Tibial nerve (tissue), 4 donors: ENCODE measurements at regions not wholly inside any gene's neighbourhood (a gene's known extent, or its start where the extent isn't known, plus 50 kb on each side); places are given as distances from the start of the nearest gene placed in this dataset.

ENCODE experiments used
- DNase-seq, 2 donors: peaks; one replicate each; pipeline ENCODE4 v3.0.0-alpha.2; 2019; ENCODE audit warnings: low spot score in 2 of 2
- H3K27ac ChIP-seq, 4 donors: fragments of 200-600 bp; sonication (generic) in 3 of 4; one replicate each; pipeline ENCODE4 v1.5.1; 2017 to 2019; ENCODE audit warnings: mild to moderate bottlenecking in 1 of 4
- H3K27me3 ChIP-seq, 2 donors: fragments of 200-600 bp; sonication (generic) in 1 of 2; one replicate each; pipeline versions ENCODE4 v1.5.1 to v1.6.0; 2017 to 2019
- H3K36me3 ChIP-seq, 3 donors: fragments of 200-600 bp; sonication (generic); one replicate each; pipeline ENCODE4 v1.5.1; 2018 to 2019
- H3K4me1 ChIP-seq, 4 donors: fragments of 200-600 bp; sonication (generic) in 3 of 4; one replicate each; pipeline ENCODE4 v1.5.1; 2017 to 2019
- H3K4me3 ChIP-seq, 4 donors: fragments of 200-600 bp; sonication (generic) in 3 of 4; one replicate each; pipeline ENCODE4 v1.5.1; 2017 to 2019; ENCODE audit warnings: mild to moderate bottlenecking in 1 of 4, moderate library complexity in 1 of 4
- H3K9me3 ChIP-seq, 4 donors: fragments of 200-600 bp; sonication (generic) in 3 of 4; one replicate each; pipeline ENCODE4 v1.5.1; 2017 to 2019
- EP300 ChIP-seq, 2 donors: sonication (generic); formaldehyde crosslinking; IDR thresholded peaks; one replicate each; pipeline ENCODE4 v1.6.1; 2017; ENCODE audit warnings: antibody characterized with exemption in 2 of 2, mild to moderate bottlenecking in 1 of 2
- POLR2A ChIP-seq, 2 donors: fragments of 450-650 bp; IDR thresholded peaks; one replicate each; pipeline ENCODE4 v1.6.1; 2017; ENCODE audit warnings: antibody characterized with exemption in 2 of 2, mild to moderate bottlenecking in 2 of 2, moderate library complexity in 2 of 2
- WGBS, 2 donors: methylation state at CpG; one replicate each; pipeline ENCODE4 v1.1.5; 2018; 5-methylcytosine and 5-hydroxymethylcytosine counted together
- TF ChIP-seq, protein P1 (sequence below), 5 experiments: fragments of 200-600 bp in 3 of 5; fragments of 450-650 bp in 2 of 5; sonication (generic) in 3 of 5; IDR thresholded peaks; one replicate each; pipeline ENCODE4 v1.5.1; 2016 to 2019; ENCODE audit warnings: antibody characterized with exemption in 5 of 5, mild to moderate bottlenecking in 3 of 5, moderate library complexity in 2 of 5

DNA sequence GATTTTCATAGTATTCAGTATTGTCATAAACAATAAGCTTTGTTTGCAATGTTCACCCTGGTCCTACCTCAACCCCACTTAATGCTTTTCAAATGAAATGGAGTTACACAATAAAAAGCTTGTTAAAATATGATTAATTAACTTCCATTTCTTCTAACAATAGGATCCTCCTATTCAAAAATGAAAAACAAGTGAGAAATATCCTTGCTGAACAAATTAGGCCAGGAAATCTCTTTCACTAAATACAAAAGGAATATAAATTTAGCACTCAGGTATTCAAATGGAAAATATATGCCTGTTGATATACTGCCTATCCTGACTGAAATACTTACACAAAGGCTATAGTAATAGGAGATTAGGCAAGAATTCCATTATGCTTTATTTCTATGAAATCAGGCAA, 323.4 kb upstream of the GRM3 start:
- TF ChIP-seq EP300 (IDR thresholded peaks at IDR 0.05) (no peak), POLR2A (IDR thresholded peaks at IDR 0.05) (no peak)
- TF ChIP-seq, protein P1, sequence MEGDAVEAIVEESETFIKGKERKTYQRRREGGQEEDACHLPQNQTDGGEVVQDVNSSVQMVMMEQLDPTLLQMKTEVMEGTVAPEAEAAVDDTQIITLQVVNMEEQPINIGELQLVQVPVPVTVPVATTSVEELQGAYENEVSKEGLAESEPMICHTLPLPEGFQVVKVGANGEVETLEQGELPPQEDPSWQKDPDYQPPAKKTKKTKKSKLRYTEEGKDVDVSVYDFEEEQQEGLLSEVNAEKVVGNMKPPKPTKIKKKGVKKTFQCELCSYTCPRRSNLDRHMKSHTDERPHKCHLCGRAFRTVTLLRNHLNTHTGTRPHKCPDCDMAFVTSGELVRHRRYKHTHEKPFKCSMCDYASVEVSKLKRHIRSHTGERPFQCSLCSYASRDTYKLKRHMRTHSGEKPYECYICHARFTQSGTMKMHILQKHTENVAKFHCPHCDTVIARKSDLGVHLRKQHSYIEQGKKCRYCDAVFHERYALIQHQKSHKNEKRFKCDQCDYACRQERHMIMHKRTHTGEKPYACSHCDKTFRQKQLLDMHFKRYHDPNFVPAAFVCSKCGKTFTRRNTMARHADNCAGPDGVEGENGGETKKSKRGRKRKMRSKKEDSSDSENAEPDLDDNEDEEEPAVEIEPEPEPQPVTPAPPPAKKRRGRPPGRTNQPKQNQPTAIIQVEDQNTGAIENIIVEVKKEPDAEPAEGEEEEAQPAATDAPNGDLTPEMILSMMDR (IDR thresholded peaks at IDR 0.05) = no peak
- no peaks in the 10 kb centered on the region for H3K4me1 ChIP-seq
- H3K9me3 ChIP-seq = no peaks in the 10 kb centered on the region
- no peak overlapping the region for H3K4me3 ChIP-seq
- DNase-seq = no peak
- H3K27ac ChIP-seq = no peak overlapping the region
- H3K27me3 ChIP-seq = no peaks in the 10 kb centered on the region
- no peaks in the 10 kb centered on the region for H3K36me3 ChIP-seq

DNA sequence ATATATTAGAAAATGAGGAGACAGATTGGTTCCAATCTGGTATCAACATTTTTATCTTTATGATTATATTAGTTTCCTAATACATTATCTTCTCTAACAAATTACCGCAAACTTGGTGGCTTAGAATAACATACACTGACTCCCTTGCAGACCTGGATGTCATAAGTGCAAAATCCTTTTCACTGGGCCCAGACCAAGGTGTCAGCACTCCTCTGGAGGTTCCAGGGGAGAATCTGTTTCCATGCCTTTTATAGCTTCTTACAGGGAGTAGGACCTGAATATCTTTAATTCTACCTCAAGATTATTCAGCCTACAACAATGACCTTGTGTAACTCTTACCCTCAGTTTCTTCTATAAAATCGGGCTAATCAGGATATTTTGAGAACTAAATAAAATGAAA, 329.9 kb upstream of the GRM3 start:
- Histone ChIP-seq H3K4me1 (no peaks in the 10 kb centered on the region), H3K27me3 (no peaks in the 10 kb centered on the region), H3K9me3 (no peaks in the 10 kb centered on the region), H3K4me3 (no peak overlapping the region), H3K27ac (no peak overlapping the region), H3K36me3 (no peaks in the 10 kb centered on the region)
- 53 to 67% methylated on average over 2 of the region's 2 CpGs for whole genome bisulfite sequencing, 2 donors
- DNase-seq = no peak
- no peak for TF ChIP-seq POLR2A (IDR thresholded peaks at IDR 0.05)
- TF ChIP-seq, protein P1 (IDR thresholded peaks at IDR 0.05) = no peak
- TF ChIP-seq EP300 (IDR thresholded peaks at IDR 0.05) = no peak

DNA sequence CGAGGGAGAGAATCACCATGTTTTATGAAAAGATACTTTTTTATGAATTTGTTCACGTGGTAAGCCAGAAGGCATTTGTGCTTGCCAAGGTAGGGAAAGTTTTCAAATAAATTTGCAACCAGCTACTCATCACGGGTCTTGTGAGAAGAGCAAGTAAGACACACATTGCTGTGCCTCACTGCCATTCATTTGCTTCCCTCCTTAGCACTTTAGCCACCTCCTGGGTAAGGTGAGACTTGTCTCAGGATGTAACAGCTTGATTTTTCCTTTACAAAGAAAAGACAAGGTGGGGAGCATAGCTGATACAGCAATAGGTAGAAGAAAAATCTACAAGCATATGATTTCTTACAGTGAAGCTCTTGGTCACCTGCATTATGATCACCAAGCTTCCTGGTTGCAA, 342.4 kb upstream of the GRM3 start:
- Histone ChIP-seq H3K36me3 (no peaks in the 10 kb centered on the region), H3K27me3 (no peaks in the 10 kb centered on the region), H3K9me3 (no peaks in the 10 kb centered on the region), H3K4me1 (no peaks in the 10 kb centered on the region), H3K4me3 (no peak overlapping the region), H3K27ac (no peak overlapping the region)
- DNase-seq = no peak
- whole genome bisulfite sequencing, 2 donors = 40 to 41% methylated on average over 3 of the region's 3 CpGs
- no peak for TF ChIP-seq POLR2A (IDR thresholded peaks at IDR 0.05)
- TF ChIP-seq, protein P1 (IDR thresholded peaks at IDR 0.05) = no peak
- no peak for TF ChIP-seq EP300 (IDR thresholded peaks at IDR 0.05)

DNA sequence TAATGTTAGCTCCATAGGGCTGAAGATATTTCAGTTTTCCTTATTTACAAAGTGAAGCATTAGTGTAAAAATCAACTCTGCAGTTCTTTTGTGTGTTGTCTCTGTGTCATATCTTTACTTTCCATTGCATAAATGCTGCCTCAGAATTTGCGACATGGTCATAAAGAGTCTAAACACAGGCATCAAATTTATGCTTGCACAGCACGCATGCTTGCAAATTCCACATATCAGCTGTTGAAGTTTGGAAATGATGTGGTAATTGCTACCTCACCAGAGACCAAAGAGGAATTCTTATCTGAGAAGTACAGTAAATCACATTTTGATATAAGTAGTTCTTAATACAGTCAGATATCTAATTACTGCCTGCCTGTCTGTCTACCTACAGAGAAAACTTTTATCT, 348.2 kb upstream of the GRM3 start:
- TF ChIP-seq, protein P1 (IDR thresholded peaks at IDR 0.05) = no peak
- 33 to 45% methylated on average over 2 of the region's 2 CpGs for WGBS, 2 donors
- Histone ChIP-seq H3K9me3 (no peaks in the 10 kb centered on the region), H3K36me3 (no peaks in the 10 kb centered on the region), H3K27ac (no peak overlapping the region), H3K27me3 (no peaks in the 10 kb centered on the region), H3K4me1 (no peaks in the 10 kb centered on the region), H3K4me3 (no peak overlapping the region)
- no peak for DNase-seq

DNA sequence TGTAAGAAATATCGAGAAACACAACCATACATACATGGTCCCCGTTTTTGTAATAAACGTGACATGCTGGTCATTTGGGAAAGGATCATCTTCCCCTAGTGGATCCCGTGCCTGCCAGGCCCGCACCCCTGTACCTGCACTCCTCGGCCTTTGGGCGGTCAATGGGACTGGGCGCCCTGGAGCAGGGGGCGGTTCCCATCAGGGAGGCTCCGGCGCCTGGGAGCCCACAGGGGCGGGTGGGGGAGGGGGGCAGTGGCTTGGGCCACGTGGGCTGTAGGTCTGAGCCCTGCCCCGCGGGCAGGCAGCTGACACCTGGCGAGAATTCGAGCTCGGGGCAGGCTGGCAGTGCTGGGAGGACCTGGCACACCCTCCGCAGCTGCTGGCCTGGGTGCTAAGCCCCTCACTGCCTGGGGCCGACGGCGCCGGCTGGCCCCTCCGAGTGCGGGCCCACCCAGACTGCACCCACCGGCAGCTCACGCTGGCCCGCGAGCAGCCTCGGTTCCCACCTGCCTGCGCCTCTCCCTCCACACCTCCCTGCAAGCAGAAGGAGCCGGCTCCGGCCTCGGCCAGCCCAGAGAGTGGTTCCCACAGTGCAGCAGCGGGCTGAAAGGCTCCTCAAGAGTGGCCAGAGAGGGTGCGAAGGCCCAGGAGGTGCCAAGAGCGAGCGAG, 361.6 kb upstream of the GRM3 start:
- Histone ChIP-seq H3K4me1 (no peaks in the 10 kb centered on the region), H3K27me3 (no peaks in the 10 kb centered on the region), H3K9me3 (peaks cover 0 to 6% (median 0%) of the 10 kb centered on the region in 4 donors), H3K4me3 (no peak overlapping the region), H3K36me3 (no peaks in the 10 kb centered on the region), H3K27ac (no peak overlapping the region)
- 93% methylated on average over 14 to 20 of the region's 38 CpGs for WGBS, 2 donors
- no peak for DNase-seq
- no peak for TF ChIP-seq POLR2A (IDR thresholded peaks at IDR 0.05)
- TF ChIP-seq, protein P1 (IDR thresholded peaks at IDR 0.05) = no peak
- no peak for TF ChIP-seq EP300 (IDR thresholded peaks at IDR 0.05)
